ENCODE measurements at regions not wholly inside any gene's neighbourhood (a gene's known extent, or its start where the extent isn't known, plus 50 kb on each side); places are given as distances from the start of the nearest gene placed in this dataset.

DNA sequence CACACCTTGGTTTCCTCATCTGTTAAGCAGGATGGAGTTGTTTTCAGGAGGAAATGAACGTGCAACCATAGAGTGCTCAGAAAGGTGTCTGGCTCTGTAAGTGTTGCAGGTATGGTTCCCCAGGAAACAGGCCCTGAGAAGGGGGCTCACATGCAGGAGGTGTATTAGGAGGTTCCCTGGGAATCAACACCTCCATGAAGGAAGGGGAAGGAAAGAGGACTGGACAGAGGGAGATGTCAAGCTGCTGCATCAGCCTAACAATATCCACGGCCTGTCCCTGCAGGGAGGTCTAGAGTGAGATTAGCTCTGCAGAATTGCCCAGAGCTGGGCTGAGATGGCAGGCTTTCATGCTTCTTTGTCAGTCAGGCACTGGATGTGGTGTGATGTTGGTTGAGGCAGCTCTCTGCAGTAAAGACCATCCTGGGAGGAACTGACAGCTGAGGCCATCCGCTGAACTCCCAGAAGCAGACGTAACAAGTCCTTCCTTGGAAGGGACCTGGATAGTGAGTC is 373.3 kb downstream of the ZNF536 start:
- H3K4me3 ChIP-seq (ENCODE audit: insufficient read depth, low read depth, low read length) = no peak overlapping the region
- H3K4me1 ChIP-seq (ENCODE audit: control insufficient read depth, insufficient read depth, low read length) = no peaks in the 10 kb centered on the region
- H3K27me3 ChIP-seq (ENCODE audit: control insufficient read depth, insufficient read depth, low read length, poor library complexity, severe bottlenecking) = no peaks in the 10 kb centered on the region
- no peak overlapping the region for H3K27ac ChIP-seq (ENCODE audit: insufficient read depth, low read depth, low read length, poor library complexity, severe bottlenecking)
- no peaks in the 10 kb centered on the region for H3K9me3 ChIP-seq (ENCODE audit: control insufficient read depth, low read length)
- WGBS, 2 experiments = 89 to 96% methylated on average over 4 of the region's 4 CpGs
- no peaks in the 10 kb centered on the region for H3K36me3 ChIP-seq (ENCODE audit: control insufficient read depth, insufficient read depth, low read length)

DNA sequence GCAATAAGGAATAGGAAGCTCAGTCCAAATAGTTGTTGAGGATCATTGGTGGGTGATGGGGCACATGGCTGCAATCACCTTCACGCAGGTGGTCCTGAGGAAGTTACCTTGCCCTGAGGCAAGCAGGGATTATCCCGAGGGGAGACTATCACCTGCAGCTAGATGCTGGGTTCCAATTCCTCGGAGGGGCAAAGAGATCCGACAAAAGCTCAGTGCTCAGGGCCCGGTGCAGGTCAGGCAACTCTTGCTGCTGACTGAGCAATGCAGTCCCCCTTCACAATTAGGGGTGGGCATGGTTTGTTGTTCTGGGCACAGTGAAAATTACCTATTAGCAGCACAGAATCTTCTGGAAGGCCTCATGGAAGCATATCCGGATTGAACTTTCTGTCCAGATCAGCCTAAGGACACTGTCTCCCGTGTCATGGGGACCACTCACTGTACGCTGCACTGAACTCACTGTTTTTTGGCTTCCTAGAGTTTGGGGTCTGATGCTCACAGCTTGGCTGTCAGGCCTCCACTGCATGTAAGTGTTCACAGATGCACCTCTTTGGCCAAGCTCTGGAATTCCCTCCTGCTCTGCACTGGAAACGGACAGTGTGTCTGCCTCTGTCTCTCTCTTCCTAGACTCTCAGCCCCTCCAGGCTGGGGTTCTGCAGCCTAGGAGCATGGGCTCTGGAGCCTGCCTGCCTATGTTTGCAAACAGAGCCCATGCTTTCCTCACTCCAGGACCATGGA is 372.7 kb downstream of the ZNF536 start:
- no peaks in the 10 kb centered on the region for H3K9me3 ChIP-seq (ENCODE audit: control insufficient read depth, low read length)
- no peak overlapping the region for H3K27ac ChIP-seq (ENCODE audit: insufficient read depth, low read depth, low read length, poor library complexity, severe bottlenecking)
- no peaks in the 10 kb centered on the region for H3K36me3 ChIP-seq (ENCODE audit: control insufficient read depth, insufficient read depth, low read length)
- no peaks in the 10 kb centered on the region for H3K27me3 ChIP-seq (ENCODE audit: control insufficient read depth, insufficient read depth, low read length, poor library complexity, severe bottlenecking)
- H3K4me3 ChIP-seq (ENCODE audit: insufficient read depth, low read depth, low read length) = no peak overlapping the region
- 93 to 94% methylated on average over 9 of the region's 9 CpGs for WGBS, 2 experiments
- H3K4me1 ChIP-seq (ENCODE audit: control insufficient read depth, insufficient read depth, low read length) = no peaks in the 10 kb centered on the region

DNA sequence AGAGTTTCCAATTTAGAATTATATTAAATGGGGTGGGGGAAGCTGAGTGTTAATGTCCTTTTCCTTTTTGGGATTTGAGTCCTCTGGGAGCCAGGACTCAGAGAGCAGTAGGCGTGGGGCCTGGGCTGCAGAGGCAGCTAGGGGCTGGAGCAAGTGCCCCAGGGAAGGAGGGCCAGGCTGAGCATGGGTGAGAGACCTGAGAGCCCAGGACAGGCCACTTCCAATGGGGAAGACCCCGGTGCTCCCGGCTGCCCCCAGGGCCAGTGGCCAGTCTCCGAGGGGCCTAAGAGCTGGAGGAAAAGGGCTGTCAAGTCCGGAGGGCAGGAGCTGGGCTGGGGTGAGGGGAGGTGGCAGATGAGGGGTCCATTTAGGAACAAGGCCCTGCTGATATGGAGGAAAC is 371.5 kb downstream of the ZNF536 start:
- Histone ChIP-seq H3K9me3 (ENCODE audit: control insufficient read depth, low read length) (no peaks in the 10 kb centered on the region), H3K4me3 (ENCODE audit: insufficient read depth, low read depth, low read length) (no peak overlapping the region), H3K4me1 (ENCODE audit: control insufficient read depth, insufficient read depth, low read length) (no peaks in the 10 kb centered on the region), H3K36me3 (ENCODE audit: control insufficient read depth, insufficient read depth, low read length) (no peaks in the 10 kb centered on the region), H3K27me3 (ENCODE audit: control insufficient read depth, insufficient read depth, low read length, poor library complexity, severe bottlenecking) (no peaks in the 10 kb centered on the region), H3K27ac (ENCODE audit: insufficient read depth, low read depth, low read length, poor library complexity, severe bottlenecking) (no peak overlapping the region)
- 92 to 94% methylated on average over 5 of the region's 5 CpGs for WGBS, 2 experiments

DNA sequence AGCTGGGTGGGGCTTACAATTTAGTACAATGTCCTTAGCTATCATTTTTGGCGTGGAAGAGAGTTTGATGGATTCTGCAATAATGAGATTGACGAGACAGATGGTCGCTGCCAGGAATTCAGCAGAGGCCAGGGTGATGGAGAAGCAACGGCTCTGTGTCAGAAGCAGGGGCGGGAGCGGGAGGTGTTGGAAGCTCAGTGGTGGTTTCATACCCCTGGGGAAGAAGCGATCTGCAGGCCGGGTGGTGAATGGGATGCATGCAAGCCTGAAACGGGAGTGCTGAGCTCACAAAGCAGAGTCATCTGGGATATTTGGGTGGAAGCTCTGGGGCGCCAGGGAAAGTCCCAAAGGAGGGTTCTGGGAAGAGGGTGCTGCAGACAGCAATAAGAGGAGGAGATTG is 370.8 kb downstream of the ZNF536 start:
- no peaks in the 10 kb centered on the region for H3K36me3 ChIP-seq (ENCODE audit: control insufficient read depth, insufficient read depth, low read length)
- no peaks in the 10 kb centered on the region for H3K4me1 ChIP-seq (ENCODE audit: control insufficient read depth, insufficient read depth, low read length)
- no peak overlapping the region for H3K4me3 ChIP-seq (ENCODE audit: insufficient read depth, low read depth, low read length)
- H3K27ac ChIP-seq (ENCODE audit: insufficient read depth, low read depth, low read length, poor library complexity, severe bottlenecking) = no peak overlapping the region
- no peaks in the 10 kb centered on the region for H3K27me3 ChIP-seq (ENCODE audit: control insufficient read depth, insufficient read depth, low read length, poor library complexity, severe bottlenecking)
- no peaks in the 10 kb centered on the region for H3K9me3 ChIP-seq (ENCODE audit: control insufficient read depth, low read length)
- 87 to 88% methylated on average over 10 of the region's 10 CpGs for WGBS, 2 experiments

DNA sequence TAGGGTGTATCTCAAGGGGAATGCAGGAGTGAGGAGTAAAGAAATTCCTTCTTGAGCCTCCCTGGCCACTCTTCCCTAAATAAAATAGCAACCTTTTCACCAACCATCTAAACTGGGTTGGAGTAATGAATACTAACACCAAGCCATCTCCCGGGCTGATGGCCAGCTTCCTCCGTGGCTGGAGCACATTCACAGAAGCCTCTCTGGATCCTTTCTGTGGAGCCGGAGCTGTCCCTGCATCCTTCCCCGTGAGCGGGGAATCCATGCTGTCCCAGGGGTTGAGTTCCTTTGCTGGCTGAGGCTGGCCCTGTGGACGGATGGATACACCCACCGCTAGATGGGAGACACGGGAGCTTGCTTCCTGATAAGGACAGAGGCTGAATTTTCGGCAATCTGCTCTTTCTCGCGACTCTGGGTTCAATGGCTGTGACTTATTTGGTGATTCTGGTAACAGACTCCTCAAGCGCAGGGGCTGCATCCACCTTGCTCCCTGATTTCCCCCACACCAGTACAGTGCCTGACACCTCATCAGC is 370.3 kb downstream of the ZNF536 start:
- 92 to 93% methylated on average over 12 of the region's 12 CpGs for WGBS, 2 experiments

DNA sequence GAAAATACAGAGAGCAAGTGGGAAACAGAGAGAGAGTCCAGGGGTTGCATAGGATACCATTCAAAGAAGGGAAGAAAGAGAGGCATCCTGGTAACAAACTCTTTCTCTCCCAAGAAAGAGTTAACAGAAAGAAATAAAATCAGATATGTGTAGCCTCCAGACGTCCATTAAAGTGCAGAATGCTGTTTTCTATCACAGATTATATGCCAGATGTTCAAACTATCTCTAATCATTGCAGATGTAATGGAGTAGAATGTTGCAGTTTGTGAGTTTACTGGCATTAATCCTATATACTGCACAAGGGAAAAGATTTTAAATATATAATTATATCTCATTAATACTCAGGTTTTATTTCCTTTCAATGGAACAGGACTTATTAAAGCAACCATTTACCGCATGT is 369.4 kb downstream of the ZNF536 start:
- Histone ChIP-seq H3K36me3 (ENCODE audit: control insufficient read depth, insufficient read depth, low read length) (no peaks in the 10 kb centered on the region), H3K9me3 (ENCODE audit: control insufficient read depth, low read length) (no peaks in the 10 kb centered on the region), H3K27me3 (ENCODE audit: control insufficient read depth, insufficient read depth, low read length, poor library complexity, severe bottlenecking) (no peaks in the 10 kb centered on the region), H3K4me3 (ENCODE audit: insufficient read depth, low read depth, low read length) (no peak overlapping the region), H3K4me1 (ENCODE audit: control insufficient read depth, insufficient read depth, low read length) (no peaks in the 10 kb centered on the region), H3K27ac (ENCODE audit: insufficient read depth, low read depth, low read length, poor library complexity, severe bottlenecking) (no peak overlapping the region)
- WGBS, 2 experiments = 88 to 100% methylated on average over 1 to 2 of the region's 2 CpGs

More for the DNA sequence above, 370.3 kb downstream of the ZNF536 start:
- Histone ChIP-seq H3K36me3 (ENCODE audit: control insufficient read depth, insufficient read depth, low read length) (no peaks in the 10 kb centered on the region), H3K9me3 (ENCODE audit: control insufficient read depth, low read length) (no peaks in the 10 kb centered on the region), H3K4me3 (ENCODE audit: insufficient read depth, low read depth, low read length) (no peak overlapping the region), H3K27me3 (ENCODE audit: control insufficient read depth, insufficient read depth, low read length, poor library complexity, severe bottlenecking) (no peaks in the 10 kb centered on the region), H3K27ac (ENCODE audit: insufficient read depth, low read depth, low read length, poor library complexity, severe bottlenecking) (no peak overlapping the region), H3K4me1 (ENCODE audit: control insufficient read depth, insufficient read depth, low read length) (no peaks in the 10 kb centered on the region)

DNA sequence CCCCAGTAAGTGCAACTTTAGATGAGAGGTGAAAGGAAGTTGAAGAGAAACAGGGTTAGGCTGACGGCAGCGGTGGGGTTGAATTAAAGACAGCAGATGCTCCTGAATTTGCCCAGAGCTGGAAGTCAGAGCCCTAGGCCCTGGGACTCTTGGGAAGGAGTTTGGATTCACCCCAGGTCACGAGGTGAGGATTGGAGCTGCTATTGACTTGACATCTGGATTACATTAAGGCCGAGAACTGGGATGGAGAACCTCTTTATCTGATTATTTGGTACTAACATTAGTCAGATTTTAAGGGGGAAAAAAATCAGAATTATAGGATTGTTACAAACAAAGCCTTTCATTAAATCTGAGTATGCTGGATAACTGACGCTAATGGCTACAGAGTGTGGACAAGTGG is 367.2 kb downstream of the ZNF536 start:
- Histone ChIP-seq H3K4me3 (ENCODE audit: insufficient read depth, low read depth, low read length) (no peak overlapping the region), H3K4me1 (ENCODE audit: control insufficient read depth, insufficient read depth, low read length) (no peaks in the 10 kb centered on the region), H3K27me3 (ENCODE audit: control insufficient read depth, insufficient read depth, low read length, poor library complexity, severe bottlenecking) (no peaks in the 10 kb centered on the region), H3K27ac (ENCODE audit: insufficient read depth, low read depth, low read length, poor library complexity, severe bottlenecking) (no peak overlapping the region), H3K9me3 (ENCODE audit: control insufficient read depth, low read length) (no peaks in the 10 kb centered on the region), H3K36me3 (ENCODE audit: control insufficient read depth, insufficient read depth, low read length) (no peaks in the 10 kb centered on the region)
- WGBS, 2 experiments = 92 to 96% methylated on average over 5 of the region's 5 CpGs

DNA sequence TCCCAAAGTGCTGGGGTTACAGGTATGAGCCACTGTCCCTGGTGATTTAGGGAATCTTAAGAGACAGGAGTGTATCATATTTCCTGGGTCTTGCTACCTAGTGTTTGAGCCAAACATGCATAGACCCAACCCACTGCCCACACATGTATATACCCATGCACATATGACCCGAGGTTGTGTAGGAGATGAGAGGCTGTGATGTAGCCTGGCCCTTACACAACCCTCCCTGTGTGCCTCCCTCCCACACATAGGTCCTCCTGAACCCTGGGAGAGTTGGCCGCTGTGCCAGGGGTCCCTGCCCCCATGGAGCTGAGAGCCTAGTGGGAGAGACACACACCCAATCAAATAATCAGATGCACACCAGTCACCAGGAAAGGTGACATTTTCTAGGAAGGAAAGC is 365.9 kb downstream of the ZNF536 start:
- no peaks in the 10 kb centered on the region for H3K9me3 ChIP-seq (ENCODE audit: control insufficient read depth, low read length)
- WGBS, 2 experiments = 93 to 100% methylated on average over 1 to 2 of the region's 2 CpGs
- H3K27me3 ChIP-seq (ENCODE audit: control insufficient read depth, insufficient read depth, low read length, poor library complexity, severe bottlenecking) = no peaks in the 10 kb centered on the region
- no peaks in the 10 kb centered on the region for H3K4me1 ChIP-seq (ENCODE audit: control insufficient read depth, insufficient read depth, low read length)
- no peak overlapping the region for H3K27ac ChIP-seq (ENCODE audit: insufficient read depth, low read depth, low read length, poor library complexity, severe bottlenecking)
- H3K36me3 ChIP-seq (ENCODE audit: control insufficient read depth, insufficient read depth, low read length) = no peaks in the 10 kb centered on the region
- H3K4me3 ChIP-seq (ENCODE audit: insufficient read depth, low read depth, low read length) = no peak overlapping the region

DNA sequence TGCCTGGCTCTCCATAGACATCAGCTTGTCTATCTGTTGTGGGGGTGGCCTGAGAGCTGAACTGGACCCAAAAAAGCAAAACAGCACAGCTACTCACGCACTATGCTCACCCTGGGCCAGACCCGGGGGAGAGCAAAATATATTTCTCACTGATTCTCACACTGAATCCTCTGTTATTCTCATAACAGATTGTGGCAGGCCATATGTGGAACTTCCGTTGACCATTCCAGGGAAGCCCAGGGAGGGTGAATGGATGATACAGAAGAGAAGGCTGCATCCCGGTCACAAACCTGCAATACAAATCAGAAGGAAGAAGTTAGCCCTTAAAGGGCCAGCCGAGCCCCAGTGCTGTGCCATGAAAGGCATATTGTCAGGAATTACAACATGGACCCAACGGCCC is 362.5 kb downstream of the ZNF536 start:
- H3K27ac ChIP-seq (ENCODE audit: insufficient read depth, low read depth, low read length, poor library complexity, severe bottlenecking) = no peak overlapping the region
- H3K4me1 ChIP-seq (ENCODE audit: control insufficient read depth, insufficient read depth, low read length) = no peaks in the 10 kb centered on the region
- WGBS, 2 experiments = 73% methylated on average over 6 of the region's 6 CpGs
- no peaks in the 10 kb centered on the region for H3K9me3 ChIP-seq (ENCODE audit: control insufficient read depth, low read length)
- H3K4me3 ChIP-seq (ENCODE audit: insufficient read depth, low read depth, low read length) = no peak overlapping the region
- H3K27me3 ChIP-seq (ENCODE audit: control insufficient read depth, insufficient read depth, low read length, poor library complexity, severe bottlenecking) = no peaks in the 10 kb centered on the region
- H3K36me3 ChIP-seq (ENCODE audit: control insufficient read depth, insufficient read depth, low read length) = no peaks in the 10 kb centered on the region

DNA sequence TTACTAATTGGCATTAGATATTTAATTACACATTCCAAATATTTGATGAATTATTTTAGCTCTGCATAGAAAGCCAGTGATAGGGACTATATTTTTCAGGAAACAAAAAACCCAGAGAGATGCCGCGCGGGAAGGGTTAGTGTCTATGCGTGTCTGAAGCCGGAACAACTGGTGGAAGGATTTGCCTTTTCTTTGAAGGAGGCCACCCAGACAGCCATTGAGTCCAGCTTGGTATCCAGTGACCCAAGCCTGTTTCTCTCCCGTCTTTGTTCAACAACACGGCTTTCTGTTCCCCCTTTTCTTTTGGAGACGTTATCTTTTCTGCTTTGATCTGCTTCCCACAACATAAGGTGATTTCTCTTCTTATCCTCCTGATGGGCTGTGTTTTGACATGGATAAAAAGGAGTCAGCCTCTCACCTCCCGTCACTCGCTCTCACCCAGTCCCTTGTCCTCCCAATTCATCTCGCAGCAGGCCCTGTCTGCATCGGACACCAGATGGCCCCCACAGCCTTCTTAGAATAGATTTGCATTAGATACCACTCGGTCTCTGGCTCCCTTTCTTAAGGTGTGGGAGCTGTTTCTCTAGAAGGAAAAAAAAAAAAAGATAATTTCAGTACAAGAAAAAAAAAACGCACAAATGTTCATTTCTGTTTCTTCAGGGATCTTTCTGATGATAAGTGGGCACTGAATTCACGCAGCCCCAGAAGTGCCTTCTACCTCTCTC is 361.8 kb downstream of the ZNF536 start:
- no peaks in the 10 kb centered on the region for H3K36me3 ChIP-seq (ENCODE audit: control insufficient read depth, insufficient read depth, low read length)
- WGBS, 2 experiments = 73 to 78% methylated on average over 15 of the region's 15 CpGs

More for the DNA sequence above, 361.8 kb downstream of the ZNF536 start:
- no peak overlapping the region for H3K4me3 ChIP-seq (ENCODE audit: insufficient read depth, low read depth, low read length)
- H3K27ac ChIP-seq (ENCODE audit: insufficient read depth, low read depth, low read length, poor library complexity, severe bottlenecking) = peak overlapping the region; percentile 13
- no peaks in the 10 kb centered on the region for H3K4me1 ChIP-seq (ENCODE audit: control insufficient read depth, insufficient read depth, low read length)
- no peaks in the 10 kb centered on the region for H3K9me3 ChIP-seq (ENCODE audit: control insufficient read depth, low read length)
- no peaks in the 10 kb centered on the region for H3K27me3 ChIP-seq (ENCODE audit: control insufficient read depth, insufficient read depth, low read length, poor library complexity, severe bottlenecking)
